ENCODE measurements at regions not wholly inside any gene's neighbourhood (a gene's known extent, or its start where the extent isn't known, plus 50 kb on each side); places are given as distances from the start of the nearest gene placed in this dataset.

DNA sequence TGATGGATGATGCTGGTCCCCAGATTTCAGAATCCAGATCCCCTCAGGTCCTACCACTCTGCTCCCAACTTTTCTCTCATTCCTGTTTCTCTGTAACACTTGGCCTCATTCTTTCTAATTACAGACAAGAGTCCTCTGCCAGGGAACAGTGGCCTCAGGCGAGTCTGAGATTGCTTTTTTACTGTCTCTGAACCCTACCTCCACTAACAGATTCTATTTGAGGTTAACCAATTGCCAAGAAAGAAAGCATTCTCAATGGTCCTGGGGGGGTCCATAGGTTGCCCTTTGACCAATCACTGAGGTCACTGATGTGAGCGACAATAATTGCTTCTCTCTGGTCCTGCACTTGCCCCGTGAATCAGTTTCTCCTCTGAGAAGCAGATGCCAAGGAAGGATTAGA, 145.2 kb upstream of the TMEM108 start:
- no peak for DNase-seq

DNA sequence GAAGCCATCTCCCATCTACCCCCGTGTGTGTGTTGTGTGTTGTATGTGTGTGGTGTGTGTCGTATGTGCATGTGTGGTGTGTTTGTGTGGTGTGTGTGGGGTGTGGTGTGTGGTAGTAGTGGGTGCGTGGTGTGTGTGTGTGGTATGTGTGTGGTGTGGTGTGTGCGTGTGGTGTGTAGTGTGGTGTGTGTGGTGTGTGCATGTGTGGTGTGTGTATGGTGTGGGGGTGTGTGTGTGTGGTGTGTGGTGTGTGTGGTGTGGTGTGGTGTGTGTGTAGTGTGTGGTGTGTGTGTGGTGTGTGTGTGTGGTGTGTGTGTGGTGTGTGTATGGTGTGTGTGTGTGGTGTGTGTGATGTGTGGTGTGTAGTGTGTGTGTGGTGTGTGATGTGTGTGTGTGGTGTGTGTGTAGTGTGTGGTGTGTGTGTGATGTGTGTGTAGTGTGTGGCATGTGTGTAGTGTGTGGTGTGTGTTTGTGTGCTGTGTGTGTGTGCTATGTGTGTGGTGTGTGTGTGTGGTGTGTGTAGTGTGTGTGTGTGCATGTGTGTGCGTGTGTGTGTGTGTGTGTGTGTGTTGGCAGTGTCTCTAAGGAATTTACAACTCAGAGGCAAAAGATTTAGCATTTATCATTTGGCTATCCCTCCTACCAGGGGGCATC, 156.3 kb upstream of the TMEM108 start:
- no peak for DNase-seq

DNA sequence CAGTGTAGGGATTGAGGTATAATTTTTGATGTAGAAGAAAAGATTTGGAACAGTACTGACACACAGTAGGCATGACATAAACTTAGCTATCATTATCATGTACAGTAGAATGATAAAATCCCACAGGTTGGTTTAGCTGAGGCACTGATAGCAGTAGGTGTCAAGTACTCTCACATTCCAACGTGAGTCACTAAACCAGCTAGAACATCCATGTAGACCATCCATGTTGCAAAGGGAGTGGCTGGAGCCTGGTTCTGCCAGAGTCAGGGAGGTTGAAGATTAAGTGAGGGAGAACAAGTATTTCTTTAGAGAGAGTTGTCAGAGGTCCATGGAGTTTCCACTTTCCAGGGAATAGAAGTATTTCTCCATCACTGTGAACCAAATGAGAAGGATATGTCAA, 157.2 kb upstream of the TMEM108 start:
- DNase-seq, result no peak

DNA sequence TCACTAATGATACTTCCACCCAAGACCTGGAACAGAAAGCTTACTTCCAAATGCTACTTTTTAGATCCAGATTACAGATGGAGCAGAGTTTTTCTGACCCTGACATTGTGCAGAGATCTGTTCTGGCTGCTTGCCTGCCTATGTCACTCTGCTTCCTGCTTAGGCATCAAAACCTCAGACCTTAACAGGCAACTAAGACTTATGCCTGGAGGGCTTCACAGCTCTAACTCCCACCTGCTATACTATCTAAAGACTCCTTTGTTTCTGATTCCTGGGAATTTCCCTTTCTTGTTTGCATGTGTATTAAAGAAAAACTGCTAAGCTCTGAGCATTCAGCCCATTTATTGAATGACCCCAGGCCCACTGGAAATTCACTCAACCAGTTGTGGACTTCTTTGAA, 157.4 kb upstream of the NPHP3 start:
- no peak for DNase-seq

DNA sequence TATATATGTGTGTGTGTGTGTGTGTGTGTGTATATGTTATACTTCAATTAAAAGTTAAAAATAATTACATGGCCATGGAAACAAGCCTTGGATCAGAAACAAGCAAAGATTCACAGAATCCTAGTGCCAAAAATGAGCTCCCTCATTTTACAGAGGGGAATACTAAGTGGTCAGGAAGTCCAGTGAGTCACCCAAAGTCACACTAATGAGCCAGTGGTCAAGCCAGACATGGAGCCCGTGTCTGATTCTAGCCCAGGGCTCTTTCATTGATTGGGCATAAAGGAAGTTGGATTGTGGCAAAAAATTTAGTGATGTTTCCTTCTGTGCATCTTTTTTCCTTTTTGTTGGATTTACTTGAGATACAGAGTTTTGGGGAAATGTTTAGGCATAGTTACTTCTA, 152.5 kb upstream of the NPHP3 start:
- DNase-seq, result no peak

DNA sequence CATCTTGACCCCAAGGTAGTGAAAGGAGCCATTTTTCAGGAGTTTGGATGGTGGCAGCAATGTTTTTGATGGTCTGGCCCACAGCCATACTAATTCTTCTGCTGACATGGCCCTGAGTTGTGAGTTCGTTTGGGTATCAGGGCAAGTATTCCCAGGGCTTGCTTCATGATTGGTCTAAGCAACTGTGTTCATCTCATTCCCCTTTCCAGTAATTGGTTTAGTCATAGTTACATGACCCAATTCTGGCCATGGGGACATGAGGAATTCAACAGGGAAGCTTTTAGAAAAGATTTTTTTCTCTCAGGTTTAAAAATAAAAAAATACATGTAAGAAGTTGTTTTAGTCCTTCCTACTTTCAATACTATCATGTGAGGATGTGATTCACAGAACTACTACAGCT, 150.5 kb upstream of the NPHP3 start:
- DNase-seq, result no peak

DNA sequence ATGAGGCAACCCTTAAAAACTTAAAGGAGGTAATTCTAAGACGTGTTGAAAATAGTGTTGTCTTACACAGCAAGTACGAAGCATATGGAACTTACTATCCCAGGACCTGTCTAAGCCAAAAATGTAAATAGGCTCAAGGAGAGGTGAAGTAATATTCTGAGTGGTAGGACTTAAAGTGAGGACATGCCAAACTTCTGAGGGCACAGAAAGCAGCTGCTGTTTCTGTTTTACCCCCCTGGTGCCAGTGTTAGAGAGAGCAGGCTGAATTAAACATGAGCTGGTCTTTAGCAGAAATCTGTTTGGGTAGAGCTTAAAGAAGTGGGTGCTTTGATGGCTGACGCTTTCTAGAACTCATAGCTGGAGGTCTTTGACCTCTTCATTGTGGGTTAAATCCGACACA, 149.7 kb upstream of the NPHP3 start:
- DNase-seq, result no peak

DNA sequence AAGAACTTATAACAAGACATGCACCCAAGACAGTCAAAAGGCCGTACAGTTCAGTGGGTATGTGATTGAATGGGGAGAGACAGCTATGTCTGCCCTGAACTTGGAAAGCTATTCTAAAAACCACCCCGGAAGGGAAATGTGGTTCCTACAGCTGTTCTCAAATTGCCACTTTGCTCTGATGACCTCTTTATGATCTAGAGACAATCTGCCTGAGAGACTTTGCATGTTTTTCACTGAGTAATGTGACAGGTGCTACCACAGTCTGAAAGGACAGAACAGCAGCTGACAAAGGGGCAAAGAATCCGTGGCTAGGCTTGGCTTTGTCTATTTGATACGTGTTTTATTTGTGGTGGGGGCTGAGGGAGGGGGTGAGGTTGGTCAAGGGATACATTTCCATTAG, 148.3 kb upstream of the NPHP3 start:
- no peak for DNase-seq

DNA sequence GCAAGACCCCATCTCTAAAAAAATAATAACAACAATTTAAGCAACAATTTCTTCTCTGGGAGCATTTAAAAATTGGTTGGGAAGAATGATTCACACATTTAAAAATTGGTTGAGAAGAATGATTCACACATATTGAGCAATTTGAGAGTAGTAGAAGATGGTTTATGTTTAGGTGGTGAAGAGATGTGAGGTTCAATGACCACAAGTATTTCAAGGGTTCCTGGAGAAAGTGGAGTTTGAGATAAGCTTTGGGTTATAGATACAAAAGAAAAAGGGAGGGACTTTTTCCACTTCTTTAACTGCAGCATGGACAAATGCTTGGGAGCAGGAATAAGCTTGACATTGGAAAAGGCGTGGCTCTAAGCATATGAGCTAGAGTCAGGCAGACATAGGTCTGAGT, 145.7 kb upstream of the NPHP3 start:
- DNase-seq, result no peak

DNA sequence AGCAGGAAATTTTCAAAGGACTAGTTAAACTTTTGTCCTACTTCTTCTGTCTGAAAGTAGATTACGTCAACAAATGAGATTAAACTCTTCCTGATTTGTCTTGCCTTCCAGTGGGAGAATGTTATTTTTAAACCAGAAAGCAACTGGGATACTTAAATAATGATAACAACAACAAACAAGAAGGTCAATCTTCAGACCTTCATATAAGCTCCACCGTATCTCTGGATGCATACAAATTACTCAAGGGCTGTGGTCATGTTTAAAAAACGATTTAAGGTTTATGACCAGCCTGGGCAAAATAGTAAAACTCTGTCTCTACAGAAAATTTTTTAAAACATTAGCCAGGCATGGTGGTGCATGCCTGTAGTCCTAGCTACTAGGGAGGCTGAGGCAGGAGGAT, 145.3 kb upstream of the NPHP3 start:
- DNase-seq, result no peak

DNA sequence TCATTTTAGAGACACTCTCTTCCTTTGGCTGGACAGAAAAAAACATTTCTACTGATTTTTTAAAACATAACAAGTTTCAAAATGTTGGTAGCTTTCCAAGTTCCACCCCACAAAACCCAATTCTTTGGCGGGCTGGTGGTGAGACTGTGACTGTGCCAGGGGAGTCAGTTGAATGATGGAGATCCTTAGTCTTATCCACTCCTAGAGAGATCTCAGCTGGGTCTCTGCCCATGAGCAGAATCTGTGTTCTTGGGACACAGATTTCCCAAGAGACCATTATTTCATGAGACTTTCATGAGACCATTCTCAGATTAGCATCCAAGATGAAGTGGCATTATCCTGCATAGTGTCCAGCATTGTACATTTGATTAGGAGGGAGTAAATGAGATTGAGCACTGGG, 135.1 kb upstream of the NPHP3 start:
- DNase-seq, result no peak

DNA sequence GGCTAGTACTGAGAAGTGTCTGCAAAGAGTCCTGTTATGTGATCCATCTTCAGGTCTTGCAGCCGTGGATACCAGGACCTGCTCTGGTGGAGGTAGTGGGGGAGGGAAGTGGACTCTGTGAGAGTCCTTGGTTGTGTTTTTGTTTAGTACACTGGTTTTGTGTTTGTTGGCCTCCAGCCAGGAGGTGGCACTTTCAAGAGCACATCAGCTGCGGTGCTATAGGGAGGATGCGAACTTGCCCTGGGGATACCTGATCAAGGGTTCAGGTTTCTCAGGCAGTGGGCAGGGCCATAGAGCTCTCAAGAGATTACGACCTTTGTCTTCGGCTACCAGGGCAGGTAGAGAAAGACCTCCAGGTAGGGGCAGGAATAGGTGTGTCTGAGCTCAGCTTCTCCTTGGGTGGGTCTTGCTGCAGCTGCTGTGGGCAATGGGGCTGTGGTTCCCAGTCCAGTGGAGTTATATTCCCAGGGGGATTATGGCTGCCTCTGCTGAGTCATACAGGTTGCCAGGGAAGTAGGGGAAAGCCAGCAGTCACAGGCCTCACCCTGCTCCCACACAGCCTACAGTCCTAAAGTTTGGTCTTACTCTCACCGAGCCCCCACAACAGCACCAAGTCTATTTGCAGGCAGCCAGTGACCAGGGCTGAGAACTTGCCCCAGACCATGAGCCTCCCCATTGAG, 132.8 kb upstream of the NPHP3 start:
- no peak for DNase-seq

DNA sequence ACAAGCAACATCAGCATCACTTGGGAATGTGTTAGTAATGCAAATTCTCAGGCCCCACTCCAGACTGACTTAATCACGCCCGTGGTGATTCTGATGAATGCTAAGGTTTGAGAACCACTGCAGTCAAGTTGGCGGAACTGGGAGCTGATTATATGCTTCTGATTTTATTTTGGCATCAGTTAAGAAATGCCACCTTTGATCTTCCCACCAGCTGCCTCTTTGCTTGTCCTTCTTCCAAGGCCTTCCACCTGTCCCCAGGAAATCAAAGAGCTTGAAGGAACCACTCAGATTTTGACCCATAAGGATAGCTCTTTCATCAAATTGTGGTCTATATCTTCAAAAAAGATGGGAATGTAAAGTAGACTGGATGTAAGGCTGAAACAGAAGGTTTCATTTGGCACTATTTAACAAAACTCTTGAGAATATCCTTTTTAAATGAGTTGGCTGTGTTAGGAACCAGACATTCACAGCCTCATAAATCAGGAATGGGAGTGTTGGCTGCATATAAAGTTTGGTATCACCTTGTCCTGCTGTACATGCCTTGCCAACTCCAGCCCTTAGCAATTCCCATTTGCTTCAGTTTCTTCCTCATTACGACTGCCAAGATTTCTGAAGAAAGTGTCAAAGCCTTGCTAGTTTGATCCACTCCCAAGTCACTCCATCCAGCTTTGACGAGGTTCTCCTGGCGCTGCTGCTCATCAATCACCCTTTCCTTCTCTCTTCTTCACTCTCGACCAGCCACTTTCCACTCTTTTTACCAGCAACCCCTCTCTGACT, 125.8 kb upstream of the NPHP3 start:
- DNase-seq, result no peak

DNA sequence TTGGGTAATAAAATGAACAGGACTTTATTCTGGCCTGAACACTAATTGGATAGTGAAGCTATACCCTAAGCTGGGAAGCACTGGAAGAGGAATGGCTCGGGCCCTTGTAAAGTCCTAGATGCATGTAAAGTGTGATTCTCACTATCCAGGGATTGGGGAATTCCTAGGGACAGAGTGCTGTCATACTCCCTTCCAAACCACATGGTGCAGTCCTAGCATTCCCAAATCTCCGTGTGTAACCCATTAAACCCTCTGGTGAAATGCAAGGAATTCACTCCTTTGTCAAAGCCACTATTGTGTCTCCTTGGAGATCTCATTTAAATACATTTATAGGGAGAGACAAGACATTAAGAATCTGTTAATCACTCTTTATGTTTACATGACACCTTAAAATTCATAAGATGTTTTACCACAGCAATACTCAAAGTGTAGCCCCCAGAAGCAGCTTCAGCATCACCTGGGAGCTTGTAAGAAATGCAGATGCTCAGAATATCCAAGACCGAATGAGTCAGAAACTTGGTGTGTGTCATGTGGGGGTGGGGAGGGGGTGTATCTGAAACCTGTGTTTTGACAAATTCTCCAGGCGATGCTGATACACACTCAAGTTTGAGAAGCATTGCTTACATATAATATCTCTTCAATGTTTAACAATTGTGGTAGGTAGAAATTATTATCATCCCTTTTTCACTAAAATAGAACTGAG, 121.8 kb upstream of the NPHP3 start:
- DNase-seq, result no peak

DNA sequence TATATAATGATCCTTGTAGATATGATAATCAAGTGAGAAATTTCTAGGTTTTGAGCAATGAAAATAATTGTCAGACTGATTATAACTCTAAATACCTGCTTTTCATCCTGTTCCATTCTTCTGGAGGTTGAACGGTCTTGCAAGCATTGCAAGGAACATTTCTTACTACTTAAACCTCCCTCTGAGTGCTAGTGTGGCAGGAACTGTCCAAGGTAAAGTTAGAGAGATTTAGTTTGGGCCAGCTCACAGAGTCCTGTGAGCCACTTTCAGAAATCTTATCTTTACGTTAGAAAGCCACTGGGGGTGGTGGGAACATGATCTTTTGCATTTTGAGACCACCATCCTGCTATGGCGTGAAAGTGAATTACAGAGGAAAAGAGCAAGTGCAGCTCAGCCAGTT, 121.1 kb upstream of the NPHP3 start:
- DNase-seq, result no peak

DNA sequence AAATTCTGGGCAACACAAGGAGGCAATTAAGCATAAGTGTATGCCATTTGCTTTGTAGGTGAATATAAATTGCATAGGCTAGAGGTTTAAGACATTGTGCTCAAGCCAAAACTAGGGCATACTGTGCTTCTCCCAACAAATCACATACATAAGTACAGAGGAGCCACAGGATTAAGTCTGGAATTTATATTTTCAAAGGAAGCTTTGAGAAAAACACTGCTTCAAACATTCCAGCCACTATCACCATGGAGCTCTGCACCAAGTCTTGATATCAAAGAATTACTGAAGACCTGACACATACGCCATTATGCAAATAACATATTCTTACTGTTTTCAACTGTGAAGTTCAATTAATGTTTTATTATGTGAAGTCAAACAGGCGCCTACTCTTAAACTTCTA, 119.4 kb upstream of the NPHP3 start:
- no peak for DNase-seq

DNA sequence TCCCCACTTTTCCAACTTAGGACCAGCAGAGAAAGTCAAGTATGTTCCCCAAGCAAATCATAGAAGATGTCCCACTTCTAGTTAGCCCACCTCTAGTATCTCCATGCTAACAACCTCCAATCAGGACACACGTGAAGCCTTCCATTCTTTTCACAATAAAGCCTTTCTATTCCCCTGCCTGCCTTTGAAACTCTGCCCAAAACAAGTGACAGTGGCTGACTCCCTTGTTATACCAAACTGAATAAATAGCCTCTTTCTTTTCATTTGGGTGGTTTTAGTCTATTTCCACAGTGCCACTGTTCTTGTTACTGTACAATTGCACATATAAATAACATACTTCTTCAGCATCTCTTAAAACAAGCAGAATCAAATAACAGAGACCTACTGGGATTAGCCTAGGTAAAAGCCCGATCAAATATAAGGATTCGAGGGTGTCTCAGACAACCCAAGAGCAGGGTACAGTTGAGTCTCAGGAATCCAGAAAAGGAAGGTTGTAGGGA, 118.0 kb upstream of the NPHP3 start:
- DNase-seq, result no peak

DNA sequence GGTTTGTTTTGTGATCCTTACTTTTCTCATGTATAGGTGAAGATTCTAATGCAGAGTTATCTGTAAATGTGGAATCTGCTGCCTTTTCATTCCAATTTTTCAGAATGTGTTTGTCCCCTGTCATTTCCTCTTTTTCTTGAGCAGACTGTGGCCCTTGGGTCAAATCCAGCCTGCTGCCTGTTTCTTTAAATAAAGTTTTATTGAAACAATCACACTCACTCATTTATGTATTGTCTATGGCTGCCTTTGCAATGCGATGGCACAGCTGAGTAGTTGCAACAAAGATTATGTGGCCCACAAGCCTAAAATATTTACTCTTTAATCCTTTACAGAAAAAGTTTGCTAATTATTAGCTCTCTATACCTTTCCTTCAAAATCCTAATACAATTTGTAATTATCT, 116.3 kb upstream of the NPHP3 start:
- no peak for DNase-seq

DNA sequence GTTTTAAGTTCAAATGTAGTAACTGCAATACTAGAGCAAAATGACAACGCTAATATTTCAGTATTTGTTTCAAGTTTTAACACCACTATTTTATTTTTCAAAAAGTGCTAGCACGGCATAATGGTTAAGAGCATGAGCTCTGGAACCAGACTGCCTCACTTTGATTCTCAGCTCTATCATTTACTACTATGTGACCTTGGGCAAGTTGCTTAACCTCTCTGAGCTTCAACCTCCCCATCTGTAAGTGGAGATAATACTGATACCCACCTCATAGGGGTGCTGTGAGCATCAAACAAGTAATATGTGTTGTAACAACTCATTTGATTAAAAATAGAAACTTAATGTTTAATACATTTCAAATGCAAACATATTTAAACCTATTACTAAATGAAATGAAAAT, 115.4 kb upstream of the NPHP3 start:
- no peak for DNase-seq

DNA sequence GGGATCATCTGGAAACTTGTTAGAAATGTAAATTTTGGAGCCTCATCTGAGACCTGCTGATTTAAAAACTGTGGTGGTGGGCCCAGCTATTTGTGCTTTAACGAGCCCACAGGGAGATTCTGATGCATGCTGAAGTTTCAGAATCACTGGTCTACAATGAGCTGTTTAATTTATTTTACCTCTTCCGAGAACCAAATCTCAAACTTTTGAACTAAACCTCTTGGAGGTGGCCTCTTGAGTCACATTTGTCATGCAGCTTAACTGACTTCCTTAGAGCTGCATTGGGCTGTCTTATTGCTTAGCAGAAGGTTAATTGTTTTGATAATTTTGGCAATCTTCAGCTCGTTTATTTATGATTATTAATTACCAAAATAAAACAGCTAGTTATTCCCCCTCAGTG, 112.1 kb upstream of the NPHP3 start:
- no peak for DNase-seq

DNA sequence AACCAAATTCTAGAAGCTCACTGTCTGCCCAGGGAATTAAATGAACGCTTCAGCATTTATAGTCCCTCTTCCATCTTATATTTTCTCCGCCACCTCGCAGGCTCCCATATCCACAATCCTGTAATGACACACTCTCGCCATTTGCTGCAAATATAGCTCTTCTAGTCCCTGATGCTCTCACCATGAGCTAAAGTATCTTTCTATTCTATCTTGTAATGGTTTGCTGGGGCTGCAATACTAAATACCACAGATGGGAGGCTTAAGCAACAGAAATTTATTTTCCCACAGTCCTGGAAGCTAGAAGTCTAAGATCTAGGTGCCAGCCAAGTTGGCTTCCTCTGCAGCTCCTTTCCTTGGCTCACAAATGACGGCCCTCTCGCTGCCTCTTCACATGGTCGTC, 106.9 kb upstream of the NPHP3 start:
- no peak for DNase-seq

DNA sequence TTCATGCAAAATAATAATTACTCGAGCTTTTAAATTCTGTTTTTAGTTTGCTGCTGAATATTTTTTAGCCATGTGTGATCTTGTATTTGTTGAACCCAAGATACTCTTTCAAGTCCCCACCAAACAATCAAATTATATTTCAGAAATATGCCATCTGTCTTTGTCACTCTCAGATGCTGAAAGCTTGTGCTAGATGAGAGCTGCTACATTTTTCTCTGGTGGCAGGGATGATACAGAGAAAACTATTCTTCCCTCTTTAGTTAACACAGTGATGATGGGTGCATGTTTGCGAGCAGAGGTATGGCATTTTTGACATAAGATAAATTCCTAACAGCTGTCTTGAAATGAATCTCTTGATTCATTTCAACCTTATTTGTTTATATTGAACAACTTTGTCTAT, 100.6 kb upstream of the NPHP3 start:
- DNase-seq, result no peak

DNA sequence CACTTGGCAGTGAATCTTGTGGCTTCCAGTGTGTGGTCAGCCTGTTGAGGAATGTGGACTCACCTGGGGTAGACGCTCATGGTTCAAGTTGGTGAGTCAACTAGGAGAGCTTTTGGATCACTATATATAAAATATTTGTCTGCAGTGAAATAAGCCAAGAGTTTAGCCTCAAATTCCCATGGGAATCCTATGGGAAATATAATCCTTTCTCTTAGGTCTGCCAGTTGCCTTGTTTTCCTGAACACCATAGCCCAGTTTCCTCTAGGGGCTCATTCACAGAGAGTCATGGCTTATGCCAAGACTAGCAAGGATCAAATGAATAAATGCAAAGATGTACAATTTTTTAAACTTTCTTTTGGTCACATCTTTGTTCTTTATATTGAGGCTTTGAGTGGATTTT, 100.1 kb upstream of the NPHP3 start:
- no peak for DNase-seq

DNA sequence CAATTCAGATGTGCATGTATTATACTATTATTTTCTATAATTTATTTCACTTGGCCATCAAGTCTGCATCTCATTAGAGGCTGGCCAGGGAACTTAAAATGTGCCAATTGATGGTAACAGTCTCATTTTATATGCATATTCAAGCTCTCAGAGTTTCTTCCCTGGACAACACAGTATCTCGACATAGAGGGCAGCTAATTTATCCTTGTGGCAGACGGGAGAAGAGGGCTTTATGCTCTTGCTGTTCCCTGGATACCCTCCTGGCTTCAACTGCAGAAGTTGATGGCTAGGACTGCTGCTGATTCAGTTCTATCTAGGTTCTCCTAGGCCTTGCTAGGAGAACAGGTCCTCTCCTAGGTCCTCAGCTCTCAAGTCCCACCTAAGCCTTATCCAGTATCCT, 99.1 kb upstream of the NPHP3 start:
- no peak for DNase-seq
